ENCODE measurements at regions not wholly inside any gene's neighbourhood (a gene's known extent, or its start where the extent isn't known, plus 50 kb on each side); places are given as distances from the start of the nearest gene placed in this dataset.

- H4K8ac ChIP-seq (ENCODE audit: low read depth, low read length) = no peak overlapping the region
- WGBS (ENCODE audit: extremely low coverage, insufficient coverage, low lambda C conversion rate) = no CpG with 5 or more reads among the region's 14 CpGs
- no peak overlapping the region for H2BK5ac ChIP-seq (ENCODE audit: low read length)
- no peaks in the 10 kb centered on the region for H3K36me3 ChIP-seq (ENCODE audit: control insufficient read depth, insufficient read depth, low read length)
- no peak overlapping the region for H4K5ac ChIP-seq (ENCODE audit: low read length)
- no peaks in the 10 kb centered on the region for H3K79me1 ChIP-seq (ENCODE audit: low read length)
- no peaks in the 10 kb centered on the region for H3K79me2 ChIP-seq (ENCODE audit: control insufficient read depth, insufficient read depth, low read length)
- no peak overlapping the region for H2BK15ac ChIP-seq (replicated peaks; ENCODE audit: low read depth)
- H3K9ac ChIP-seq (ENCODE audit: low read length) = no peak overlapping the region
- no peak overlapping the region for H2AK5ac ChIP-seq (ENCODE audit: low read length)
- DNase-seq = no peak
- H3K4me3 ChIP-seq (ENCODE audit: low read length) = no peak overlapping the region
- no peak overlapping the region for H3K27ac ChIP-seq (ENCODE audit: low read depth, low read length)
- no peak overlapping the region for H2BK120ac ChIP-seq (ENCODE audit: low read depth, low read length)
- H3K56ac ChIP-seq (ENCODE audit: low read length) = no peak overlapping the region
- no peak overlapping the region for H3K4me2 ChIP-seq (ENCODE audit: low read length)
- no peaks in the 10 kb centered on the region for H3K4me1 ChIP-seq (ENCODE audit: control insufficient read depth, low read depth, low read length)
- H3K23ac ChIP-seq (ENCODE audit: low read length) = no peak overlapping the region
- no peak overlapping the region for H3K4ac ChIP-seq (ENCODE audit: low read depth, low read length)
- H3K18ac ChIP-seq (ENCODE audit: low read length) = no peak overlapping the region
- no peaks in the 10 kb centered on the region for H3K27me3 ChIP-seq (ENCODE audit: insufficient read depth, low read length, poor library complexity)
These were observed 127.9 kb downstream of the DLEU7 start for GRCh38 chr13:50715402-50716146.

DNA sequence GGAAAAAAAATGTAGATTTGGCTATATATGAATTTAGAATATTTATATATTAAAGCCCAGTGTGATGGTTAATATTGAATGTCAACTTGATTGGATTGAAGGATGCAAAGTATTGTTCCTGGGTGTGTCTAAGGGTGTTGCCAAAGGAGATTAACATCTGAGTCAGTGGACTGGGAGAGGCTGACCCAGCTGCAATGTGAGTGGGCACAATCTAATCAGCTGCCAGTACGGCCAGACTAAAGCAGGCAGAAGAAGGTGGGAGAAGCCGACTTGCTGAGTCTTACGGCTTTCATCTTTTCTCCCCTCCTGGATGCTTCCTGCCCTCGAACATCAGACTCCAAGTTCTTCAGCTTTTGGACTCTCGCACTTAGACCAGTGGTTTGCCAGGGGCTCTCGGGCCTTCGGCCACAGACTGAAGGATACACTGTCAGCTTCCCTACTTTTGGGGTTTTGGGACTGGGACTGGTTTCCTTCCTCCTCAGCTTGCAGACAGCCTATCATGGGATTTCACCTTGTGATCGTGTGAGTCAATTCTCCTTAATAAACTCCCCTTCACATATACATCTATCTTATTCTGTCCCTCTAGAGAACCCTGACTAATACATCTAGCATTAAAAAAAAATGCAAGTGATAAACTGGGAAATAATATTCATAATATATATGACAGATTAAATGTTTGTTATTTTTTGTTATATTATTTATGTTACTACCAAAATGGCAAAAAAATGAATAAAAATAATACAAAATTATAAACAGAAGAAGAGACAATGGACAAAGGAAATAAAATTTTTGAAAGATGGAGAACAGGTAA lies 122.4 kb downstream of the DLEU7 start:
- H3K9ac ChIP-seq (ENCODE audit: low read length) = no peak overlapping the region
- no peak overlapping the region for H2BK120ac ChIP-seq (ENCODE audit: low read depth, low read length)
- no peak overlapping the region for H3K4ac ChIP-seq (ENCODE audit: low read depth, low read length)
- H3K18ac ChIP-seq (ENCODE audit: low read length) = no peak overlapping the region
- H2AK5ac ChIP-seq (ENCODE audit: low read length) = no peak overlapping the region
- no peak overlapping the region for H2BK15ac ChIP-seq (replicated peaks; ENCODE audit: low read depth)
- H3K79me2 ChIP-seq (ENCODE audit: control insufficient read depth, insufficient read depth, low read length) = no peaks in the 10 kb centered on the region
- no peak overlapping the region for H3K23ac ChIP-seq (ENCODE audit: low read length)
- no peak overlapping the region for H3K27ac ChIP-seq (ENCODE audit: low read depth, low read length)
- H3K56ac ChIP-seq (ENCODE audit: low read length) = no peak overlapping the region
- H3K79me1 ChIP-seq (ENCODE audit: low read length) = no peaks in the 10 kb centered on the region
- DNase-seq = no peak
- no peaks in the 10 kb centered on the region for H3K27me3 ChIP-seq (ENCODE audit: insufficient read depth, low read length, poor library complexity)
- WGBS (ENCODE audit: extremely low coverage, insufficient coverage, low lambda C conversion rate) = no CpG with 5 or more reads among the region's 8 CpGs
- H2BK5ac ChIP-seq (ENCODE audit: low read length) = no peak overlapping the region
- no peak overlapping the region for H3K4me3 ChIP-seq (ENCODE audit: low read length)
- H4K5ac ChIP-seq (ENCODE audit: low read length) = no peak overlapping the region
- no peaks in the 10 kb centered on the region for H3K36me3 ChIP-seq (ENCODE audit: control insufficient read depth, insufficient read depth, low read length)
- no peak overlapping the region for H3K4me2 ChIP-seq (ENCODE audit: low read length)
- H4K8ac ChIP-seq (ENCODE audit: low read depth, low read length) = no peak overlapping the region
- no peaks in the 10 kb centered on the region for H3K4me1 ChIP-seq (ENCODE audit: control insufficient read depth, low read depth, low read length)

DNA sequence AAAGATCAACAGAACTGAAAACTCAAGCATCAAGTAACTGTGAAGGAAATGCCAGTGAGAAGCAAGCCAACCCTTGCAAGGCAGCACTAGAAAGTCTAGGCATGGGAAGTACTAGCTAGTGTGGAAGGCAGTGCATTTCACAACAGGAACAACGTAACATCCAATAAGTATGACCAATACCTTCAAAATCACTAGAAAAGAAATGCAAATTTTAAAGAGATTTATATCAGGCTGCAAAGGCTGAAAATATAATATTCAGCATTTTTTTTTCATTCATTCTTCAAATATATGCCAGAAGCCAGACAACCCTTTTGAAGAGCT lies 121.9 kb downstream of the DLEU7 start:
- Histone ChIP-seq H3K79me1 (ENCODE audit: low read length) (no peaks in the 10 kb centered on the region), H4K5ac (ENCODE audit: low read length) (no peak overlapping the region), H2AK5ac (ENCODE audit: low read length) (no peak overlapping the region), H3K79me2 (ENCODE audit: control insufficient read depth, insufficient read depth, low read length) (no peaks in the 10 kb centered on the region), H3K4ac (ENCODE audit: low read depth, low read length) (no peak overlapping the region), H3K27ac (ENCODE audit: low read depth, low read length) (no peak overlapping the region), H2BK5ac (ENCODE audit: low read length) (no peak overlapping the region), H3K4me2 (ENCODE audit: low read length) (no peak overlapping the region), H3K4me3 (ENCODE audit: low read length) (no peak overlapping the region), H3K23ac (ENCODE audit: low read length) (no peak overlapping the region), H3K27me3 (ENCODE audit: insufficient read depth, low read length, poor library complexity) (no peaks in the 10 kb centered on the region), H3K36me3 (ENCODE audit: control insufficient read depth, insufficient read depth, low read length) (no peaks in the 10 kb centered on the region), H2BK120ac (ENCODE audit: low read depth, low read length) (no peak overlapping the region), H3K56ac (ENCODE audit: low read length) (no peak overlapping the region), H4K8ac (ENCODE audit: low read depth, low read length) (no peak overlapping the region), H3K18ac (ENCODE audit: low read length) (no peak overlapping the region), H3K4me1 (ENCODE audit: control insufficient read depth, low read depth, low read length) (no peaks in the 10 kb centered on the region), H2BK15ac (replicated peaks; ENCODE audit: low read depth) (no peak overlapping the region), H3K9ac (ENCODE audit: low read length) (no peak overlapping the region)
- no CpG with 5 or more reads among the region's 1 CpG for WGBS (ENCODE audit: extremely low coverage, insufficient coverage, low lambda C conversion rate)
- no peak for DNase-seq

GRCh38 chr13:50722440-50723125 lies 120.9 kb downstream of the DLEU7 start:
- no peak overlapping the region for H3K4ac ChIP-seq (ENCODE audit: low read depth, low read length)
- H3K79me1 ChIP-seq (ENCODE audit: low read length) = no peaks in the 10 kb centered on the region
- H3K56ac ChIP-seq (ENCODE audit: low read length) = no peak overlapping the region
- H2BK5ac ChIP-seq (ENCODE audit: low read length) = no peak overlapping the region
- no peak overlapping the region for H3K27ac ChIP-seq (ENCODE audit: low read depth, low read length)
- H3K79me2 ChIP-seq (ENCODE audit: control insufficient read depth, insufficient read depth, low read length) = no peaks in the 10 kb centered on the region
- H3K4me2 ChIP-seq (ENCODE audit: low read length) = no peak overlapping the region
- no peak overlapping the region for H2AK5ac ChIP-seq (ENCODE audit: low read length)
- 100% methylated on average over 1 of the region's 2 CpGs for WGBS (ENCODE audit: extremely low coverage, insufficient coverage, low lambda C conversion rate)
- no peak overlapping the region for H3K4me3 ChIP-seq (ENCODE audit: low read length)
- H4K8ac ChIP-seq (ENCODE audit: low read depth, low read length) = no peak overlapping the region
- no peak overlapping the region for H3K9ac ChIP-seq (ENCODE audit: low read length)
- DNase-seq = no peak
- H2BK15ac ChIP-seq (replicated peaks; ENCODE audit: low read depth) = no peak overlapping the region
- no peak overlapping the region for H4K5ac ChIP-seq (ENCODE audit: low read length)
- no peak overlapping the region for H2BK120ac ChIP-seq (ENCODE audit: low read depth, low read length)
- no peak overlapping the region for H3K23ac ChIP-seq (ENCODE audit: low read length)
- no peaks in the 10 kb centered on the region for H3K27me3 ChIP-seq (ENCODE audit: insufficient read depth, low read length, poor library complexity)
- H3K4me1 ChIP-seq (ENCODE audit: control insufficient read depth, low read depth, low read length) = no peaks in the 10 kb centered on the region
- no peak overlapping the region for H3K18ac ChIP-seq (ENCODE audit: low read length)
- H3K36me3 ChIP-seq (ENCODE audit: control insufficient read depth, insufficient read depth, low read length) = no peaks in the 10 kb centered on the region

DNA sequence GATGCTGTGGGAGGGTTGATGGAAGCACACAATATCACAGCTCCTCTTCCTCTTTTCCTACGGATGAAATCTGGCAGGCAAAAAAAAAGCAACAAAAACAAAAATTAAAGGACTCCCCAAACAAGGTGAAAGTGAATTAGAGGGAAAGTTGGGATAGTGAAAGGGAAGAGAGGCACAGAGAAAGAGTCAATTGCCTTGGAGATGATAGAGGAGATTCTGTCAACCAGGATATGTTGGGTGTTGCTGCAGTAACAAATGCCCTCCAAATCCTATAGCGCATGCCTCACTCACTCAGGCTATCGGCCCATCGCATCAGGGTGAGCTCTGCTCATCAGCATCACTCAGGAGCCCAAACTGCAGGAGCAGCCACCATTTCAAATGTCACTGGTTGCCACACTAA lies 119.1 kb downstream of the DLEU7 start:
- Histone ChIP-seq H2BK5ac (ENCODE audit: low read length) (no peak overlapping the region), H3K4me3 (ENCODE audit: low read length) (no peak overlapping the region), H3K4ac (ENCODE audit: low read depth, low read length) (no peak overlapping the region), H3K9ac (ENCODE audit: low read length) (no peak overlapping the region), H3K18ac (ENCODE audit: low read length) (no peak overlapping the region), H3K56ac (ENCODE audit: low read length) (no peak overlapping the region), H3K23ac (ENCODE audit: low read length) (no peak overlapping the region), H2AK5ac (ENCODE audit: low read length) (no peak overlapping the region), H3K79me2 (ENCODE audit: control insufficient read depth, insufficient read depth, low read length) (no peaks in the 10 kb centered on the region), H4K5ac (ENCODE audit: low read length) (no peak overlapping the region), H3K36me3 (ENCODE audit: control insufficient read depth, insufficient read depth, low read length) (no peaks in the 10 kb centered on the region), H3K4me1 (ENCODE audit: control insufficient read depth, low read depth, low read length) (no peaks in the 10 kb centered on the region), H3K27ac (ENCODE audit: low read depth, low read length) (no peak overlapping the region), H2BK15ac (replicated peaks; ENCODE audit: low read depth) (no peak overlapping the region), H4K8ac (ENCODE audit: low read depth, low read length) (no peak overlapping the region), H3K79me1 (ENCODE audit: low read length) (no peaks in the 10 kb centered on the region), H2BK120ac (ENCODE audit: low read depth, low read length) (no peak overlapping the region), H3K27me3 (ENCODE audit: insufficient read depth, low read length, poor library complexity) (no peaks in the 10 kb centered on the region), H3K4me2 (ENCODE audit: low read length) (no peak overlapping the region)
- WGBS (ENCODE audit: extremely low coverage, insufficient coverage, low lambda C conversion rate) = no CpG with 5 or more reads among the region's 4 CpGs
- DNase-seq = no peak
